Ishikawa (cell line): ENCODE measurements at regions not wholly inside any gene's neighbourhood (a gene's known extent, or its start where the extent isn't known, plus 50 kb on each side); places are given as distances from the start of the nearest gene placed in this dataset.

Source experiments
- CREB1 ChIP-seq: IDR thresholded peaks from 2 replicates; pipeline ENCODE4 v1.6.1; 2012; ENCODE audit warnings: low read depth
- EP300 ChIP-seq: IDR thresholded peaks from 2 replicates; pipeline ENCODE4 v1.6.1; 2012; ENCODE audit warnings: borderline replicate concordance
- NFIC ChIP-seq: IDR thresholded peaks from 2 replicates; pipeline ENCODE4 v1.6.1; 2012
- TAF1 ChIP-seq: IDR thresholded peaks from 2 replicates; pipeline ENCODE4 v1.6.1; 2012; ENCODE audit warnings: low read depth, mild to moderate bottlenecking
- TCF12 ChIP-seq: IDR thresholded peaks from 2 replicates; pipeline ENCODE4 v1.6.1; 2012; ENCODE audit warnings: low read depth
- YY1 ChIP-seq: IDR thresholded peaks from 2 replicates; pipeline ENCODE4 v1.6.1; 2012; ENCODE audit warnings: low read depth
- TF ChIP-seq, protein P1 (sequence below): IDR thresholded peaks from 2 replicates; pipeline ENCODE4 v1.6.1; 2012
- TF ChIP-seq, protein P2 (sequence below): IDR thresholded peaks from 2 replicates; pipeline ENCODE4 v1.6.1; 2012; ENCODE audit warnings: low read depth, mild to moderate bottlenecking

- TF ChIP-seq CREB1 (no peak), TAF1 (no peak), EP300 (no peak), TCF12 (no peak), YY1 (no peak), NFIC (no peak)
- TF ChIP-seq, protein P1, sequence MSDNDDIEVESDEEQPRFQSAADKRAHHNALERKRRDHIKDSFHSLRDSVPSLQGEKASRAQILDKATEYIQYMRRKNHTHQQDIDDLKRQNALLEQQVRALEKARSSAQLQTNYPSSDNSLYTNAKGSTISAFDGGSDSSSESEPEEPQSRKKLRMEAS, result no peak
- TF ChIP-seq, protein P2, sequence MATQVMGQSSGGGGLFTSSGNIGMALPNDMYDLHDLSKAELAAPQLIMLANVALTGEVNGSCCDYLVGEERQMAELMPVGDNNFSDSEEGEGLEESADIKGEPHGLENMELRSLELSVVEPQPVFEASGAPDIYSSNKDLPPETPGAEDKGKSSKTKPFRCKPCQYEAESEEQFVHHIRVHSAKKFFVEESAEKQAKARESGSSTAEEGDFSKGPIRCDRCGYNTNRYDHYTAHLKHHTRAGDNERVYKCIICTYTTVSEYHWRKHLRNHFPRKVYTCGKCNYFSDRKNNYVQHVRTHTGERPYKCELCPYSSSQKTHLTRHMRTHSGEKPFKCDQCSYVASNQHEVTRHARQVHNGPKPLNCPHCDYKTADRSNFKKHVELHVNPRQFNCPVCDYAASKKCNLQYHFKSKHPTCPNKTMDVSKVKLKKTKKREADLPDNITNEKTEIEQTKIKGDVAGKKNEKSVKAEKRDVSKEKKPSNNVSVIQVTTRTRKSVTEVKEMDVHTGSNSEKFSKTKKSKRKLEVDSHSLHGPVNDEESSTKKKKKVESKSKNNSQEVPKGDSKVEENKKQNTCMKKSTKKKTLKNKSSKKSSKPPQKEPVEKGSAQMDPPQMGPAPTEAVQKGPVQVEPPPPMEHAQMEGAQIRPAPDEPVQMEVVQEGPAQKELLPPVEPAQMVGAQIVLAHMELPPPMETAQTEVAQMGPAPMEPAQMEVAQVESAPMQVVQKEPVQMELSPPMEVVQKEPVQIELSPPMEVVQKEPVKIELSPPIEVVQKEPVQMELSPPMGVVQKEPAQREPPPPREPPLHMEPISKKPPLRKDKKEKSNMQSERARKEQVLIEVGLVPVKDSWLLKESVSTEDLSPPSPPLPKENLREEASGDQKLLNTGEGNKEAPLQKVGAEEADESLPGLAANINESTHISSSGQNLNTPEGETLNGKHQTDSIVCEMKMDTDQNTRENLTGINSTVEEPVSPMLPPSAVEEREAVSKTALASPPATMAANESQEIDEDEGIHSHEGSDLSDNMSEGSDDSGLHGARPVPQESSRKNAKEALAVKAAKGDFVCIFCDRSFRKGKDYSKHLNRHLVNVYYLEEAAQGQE, result no peak
Measured at GRCh38 chr15:81869161-81869954, 176.5 kb downstream of the MEX3B start.
